ENCODE measurements at regions not wholly inside any gene's neighbourhood (a gene's known extent, or its start where the extent isn't known, plus 50 kb on each side); places are given as distances from the start of the nearest gene placed in this dataset.

- ATAC-seq = no peak
- no peaks in the 10 kb centered on the region for H3K27me3 ChIP-seq
- no peaks in the 10 kb centered on the region for H3K4me1 ChIP-seq
- WGBS (ENCODE audit: insufficient coverage, low coverage, low lambda C conversion rate, missing lambda C conversion rate) = 45% methylated on average over 3 of the region's 4 CpGs
- no peaks in the 10 kb centered on the region for H3K36me3 ChIP-seq
- H3K27ac ChIP-seq = no peak overlapping the region
- H3K4me3 ChIP-seq = no peak overlapping the region
- DNase-seq = no peak
- no peaks in the 10 kb centered on the region for H3K9me3 ChIP-seq
- TF ChIP-seq CTCF (IDR thresholded peaks at IDR 0.05) (no peak), POLR2A (IDR thresholded peaks at IDR 0.05) (no peak)
- intact Hi-C loops (cut with DNase I) = no loop called here
Observed at GRCh38 chr17:36674278-36674650, 72.9 kb downstream of the MRM1 start.

- Histone ChIP-seq H3K27me3 (no peaks in the 10 kb centered on the region), H3K4me1 (no peaks in the 10 kb centered on the region), H3K27ac (no peak overlapping the region), H3K9me3 (no peaks in the 10 kb centered on the region), H3K4me3 (no peak overlapping the region), H3K36me3 (no peaks in the 10 kb centered on the region)
- ATAC-seq = no peak
- no peak for DNase-seq
- TF ChIP-seq CTCF (IDR thresholded peaks at IDR 0.05) (no peak), POLR2A (IDR thresholded peaks at IDR 0.05) (no peak)
- intact Hi-C loops (cut with DNase I) = no loop called here
- WGBS (ENCODE audit: insufficient coverage, low coverage, low lambda C conversion rate, missing lambda C conversion rate) = 34% methylated on average over 3 of the region's 6 CpGs
Observed at GRCh38 chr17:36675250-36675649, 73.9 kb downstream of the MRM1 start.

GRCh38 chr17:36675786-36676185, 74.4 kb downstream of the MRM1 start:
- intact Hi-C loops (cut with DNase I) = no loop called here
- DNase-seq = no peak
- no peak for ATAC-seq
- Histone ChIP-seq H3K4me1 (no peaks in the 10 kb centered on the region), H3K36me3 (no peaks in the 10 kb centered on the region), H3K27me3 (no peaks in the 10 kb centered on the region), H3K4me3 (no peak overlapping the region), H3K9me3 (no peaks in the 10 kb centered on the region), H3K27ac (no peak overlapping the region)
- TF ChIP-seq POLR2A (IDR thresholded peaks at IDR 0.05) = no peak
- no peak for TF ChIP-seq CTCF (IDR thresholded peaks at IDR 0.05)
- no CpG with 5 or more reads among the region's 2 CpGs for WGBS (ENCODE audit: insufficient coverage, low coverage, low lambda C conversion rate, missing lambda C conversion rate)

GRCh38 chr17:36679815-36680467, 78.6 kb downstream of the MRM1 start:
- 75% methylated on average over 5 of the region's 9 CpGs for WGBS (ENCODE audit: insufficient coverage, low coverage, low lambda C conversion rate, missing lambda C conversion rate)
- TF ChIP-seq POLR2A (IDR thresholded peaks at IDR 0.05) (no peak), CTCF (IDR thresholded peaks at IDR 0.05) (no peak)
- Histone ChIP-seq H3K4me1 (no peaks in the 10 kb centered on the region), H3K36me3 (no peaks in the 10 kb centered on the region), H3K4me3 (no peak overlapping the region), H3K9me3 (no peaks in the 10 kb centered on the region), H3K27ac (no peak overlapping the region), H3K27me3 (no peaks in the 10 kb centered on the region)
- intact Hi-C loops (cut with DNase I) = no loop called here
- DNase-seq (no peak), ATAC-seq (no peak)

Measured in right lobe of liver (tissue), 6 donors.